Activated CD8-positive, alpha-beta T cell treated with anti-CD3 and anti-CD28 coated beads for 36 hours (primary cell): ENCODE measurements at regions not wholly inside any gene's neighbourhood (a gene's known extent, or its start where the extent isn't known, plus 50 kb on each side); places are given as distances from the start of the nearest gene placed in this dataset.

Source experiments
- ATAC-seq: fragments of 200-7000 bp; cut with Tn5 transposase; one replicate; pipeline ENCODE4 v1.10.0; 2021; ENCODE audit warnings: mild to moderate bottlenecking, moderate library complexity
- CTCF ChIA-PET: fragments of 350-600 bp; sonication (Branson Sonifier 250); formaldehyde crosslinking; loops from one replicate; lab custom pipeline; 2021; ENCODE audit warnings: antibody characterized with exemption; lab: Charles Lee
- POLR2A ChIA-PET: fragments of 350-600 bp; sonication (Branson Sonifier 250); formaldehyde crosslinking; loops from one replicate; lab custom pipeline; 2021; ENCODE audit warnings: antibody characterized with exemption; lab: Charles Lee
- DNase-seq: peaks from one replicate; pipeline ENCODE4 v3.0.0-alpha.2; 2020
- H3K27ac Mint-ChIP-seq: one replicate; pipeline ENCODE4 v1.8.0; 2021; ENCODE audit warnings: mild to moderate bottlenecking, mixed read lengths
- H3K27me3 Mint-ChIP-seq: one replicate; pipeline ENCODE4 v1.8.0; 2021; ENCODE audit warnings: mixed read lengths
- H3K36me3 Mint-ChIP-seq: one replicate; pipeline ENCODE4 v1.8.0; 2021; ENCODE audit warnings: low read depth, mixed read lengths
- H3K4me1 Mint-ChIP-seq: one replicate; pipeline ENCODE4 v1.8.0; 2021; ENCODE audit warnings: low read depth, mixed read lengths
- H3K4me3 Mint-ChIP-seq: one replicate; pipeline ENCODE4 v1.8.0; 2021; ENCODE audit warnings: mild to moderate bottlenecking, moderate library complexity, mixed read lengths
- H3K9me3 Mint-ChIP-seq: one replicate; pipeline ENCODE4 v1.8.0; 2021; ENCODE audit warnings: mixed read lengths
- CTCF ChIP-seq: fragments of 200-600 bp; IDR thresholded peaks from one replicate; pipeline ENCODE4 v1.8.0; 2022; ENCODE audit warnings: antibody characterized with exemption, mild to moderate bottlenecking
- intact Hi-C: fragments of 100-400 bp; cut with micrococcal nuclease; formaldehyde crosslinking; loops from one replicate; pipeline ENCODE4 v1.10.0; 2022

DNA sequence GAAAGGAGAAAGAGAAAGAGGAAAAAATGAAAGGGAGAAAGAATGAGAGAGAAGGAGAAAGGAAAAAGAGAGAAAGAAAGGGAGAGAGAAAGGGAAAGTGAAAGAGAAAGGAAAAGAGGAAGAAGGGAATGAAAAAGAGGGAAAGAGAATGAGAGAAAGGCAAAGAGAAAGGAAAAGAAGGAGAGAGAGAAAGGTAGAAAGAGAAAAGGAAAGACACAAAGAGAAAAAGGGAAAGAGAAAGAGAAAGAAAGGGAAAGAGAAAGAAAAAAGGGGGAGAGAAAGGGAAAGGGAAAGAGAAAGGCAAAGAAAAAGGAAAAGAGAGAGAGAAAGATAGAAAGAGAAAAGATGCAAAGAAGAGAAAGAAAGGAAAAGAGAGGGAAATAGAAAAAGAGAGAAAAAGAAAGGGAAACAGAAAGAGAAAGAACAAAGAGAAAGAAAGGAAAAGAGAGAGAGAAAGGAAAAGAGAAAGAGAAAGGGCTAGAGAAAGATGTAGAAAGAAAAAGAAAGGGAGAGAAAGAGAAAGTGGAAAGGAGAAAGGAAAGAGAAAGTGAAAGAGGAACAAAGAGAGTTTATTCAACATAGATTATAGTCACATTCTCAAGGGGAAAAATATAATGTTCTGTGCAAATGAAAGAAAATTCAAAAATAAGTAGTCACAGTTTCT is 165.2 kb downstream of the TMEM38B start:
- H3K4me3 Mint-ChIP-seq: peak overlapping the region; percentile 20
- TF ChIP-seq CTCF: peak; percentile 81
- CTCF ChIA-PET: interaction anchor here (1.4 to 5.6 kb wide), 3 partner anchors 18 to 22 kb away, joined by 5 to 34 read pairs (median 6); no protein-coding TSS in a partner anchor
- H3K9me3 Mint-ChIP-seq: peaks cover 5% of the 10 kb centered on the region
- DNase-seq (no peak), ATAC-seq (no peak)
- peaks cover 2% of the 10 kb centered on the region for H3K36me3 Mint-ChIP-seq
- H3K27me3 Mint-ChIP-seq: no peaks in the 10 kb centered on the region
- intact Hi-C loops: no loop called here
- POLR2A ChIA-PET: no interaction called here
- peaks cover 22% of the 10 kb centered on the region for H3K4me1 Mint-ChIP-seq
- H3K27ac Mint-ChIP-seq: peak overlapping the region; percentile 70

GRCh38 chr9:105860516-105860915 is 166.2 kb downstream of the TMEM38B start:
- Mint-ChIP-seq H3K27ac (no peak overlapping the region), H3K9me3 (peaks cover 5% of the 10 kb centered on the region), H3K27me3 (no peaks in the 10 kb centered on the region), H3K36me3 (peaks cover 2% of the 10 kb centered on the region), H3K4me1 (peaks cover 22% of the 10 kb centered on the region), H3K4me3 (no peak overlapping the region)
- ChIA-PET CTCF (interaction anchor here (1.4 to 1.6 kb wide), 2 partner anchors 18 to 21 kb away, joined by 5 to 6 read pairs; no protein-coding TSS in a partner anchor), POLR2A (interaction anchor here (0.8 kb wide), 1 partner anchor 32 kb away, joined by 3 read pairs; no protein-coding TSS in a partner anchor)
- intact Hi-C loops: no loop called here
- DNase-seq (no peak), ATAC-seq (peak; percentile 41)
- TF ChIP-seq CTCF: no peak

DNA sequence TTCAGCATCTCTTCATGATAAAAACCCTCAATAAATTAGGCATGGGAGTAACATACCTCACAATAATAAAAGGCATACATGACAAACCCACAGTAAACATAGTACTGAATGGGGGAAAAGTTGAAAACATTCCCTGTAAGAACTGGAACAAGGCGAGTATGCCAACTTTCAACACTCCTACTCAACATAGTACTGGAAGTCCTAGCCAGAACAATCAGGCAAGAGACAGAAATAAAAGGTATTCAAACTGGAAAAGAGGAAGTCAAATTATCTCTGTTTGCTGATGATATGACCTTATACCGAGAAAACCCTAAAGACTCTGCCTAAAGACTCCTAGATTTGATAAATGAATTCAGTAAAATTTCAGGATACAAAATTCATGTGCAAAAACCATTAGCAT is 167.6 kb downstream of the TMEM38B start:
- Mint-ChIP-seq H3K4me3 (no peak overlapping the region), H3K9me3 (peaks cover 5% of the 10 kb centered on the region), H3K4me1 (peaks cover 22% of the 10 kb centered on the region), H3K27me3 (no peaks in the 10 kb centered on the region), H3K27ac (no peak overlapping the region), H3K36me3 (peaks cover 2% of the 10 kb centered on the region)
- POLR2A ChIA-PET: no interaction called here
- ATAC-seq (no peak), DNase-seq (no peak)
- no peak for TF ChIP-seq CTCF
- intact Hi-C loops: no loop called here
- CTCF ChIA-PET: no interaction called here

GRCh38 chr9:105864248-105864898 is 170.0 kb downstream of the TMEM38B start:
- Mint-ChIP-seq H3K4me3 (no peak overlapping the region), H3K9me3 (peaks cover 1% of the 10 kb centered on the region), H3K27ac (no peak overlapping the region), H3K27me3 (no peaks in the 10 kb centered on the region), H3K36me3 (peaks cover 2% of the 10 kb centered on the region), H3K4me1 (peaks cover 6% of the 10 kb centered on the region)
- no peak for TF ChIP-seq CTCF
- ATAC-seq (no peak), DNase-seq (no peak)
- CTCF ChIA-PET: interaction anchor here (1.1 to 1.5 kb wide), 2 partner anchors 17 to 39 kb away, joined by 3 to 7 read pairs; no protein-coding TSS in a partner anchor
- POLR2A ChIA-PET: no interaction called here
- intact Hi-C loops: no loop called here

DNA sequence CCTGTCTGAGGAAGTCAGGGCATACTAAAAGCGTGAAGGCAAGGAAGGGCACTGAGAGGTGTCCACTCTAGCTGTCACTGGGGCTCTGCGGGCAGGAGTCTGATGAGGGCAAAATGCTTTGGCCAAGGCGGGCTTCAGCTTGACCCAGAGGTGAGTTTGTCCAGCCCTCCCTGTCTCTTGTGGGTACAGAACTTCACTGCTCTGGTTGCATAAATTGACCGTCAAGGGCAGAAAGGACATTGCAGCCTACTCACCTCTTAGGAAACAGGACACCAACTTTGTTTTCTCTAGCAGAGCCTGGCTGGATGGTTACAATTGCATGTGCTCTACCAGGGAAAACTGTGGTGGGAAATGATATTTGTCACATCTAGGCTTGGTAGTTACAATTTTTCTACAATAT is 170.9 kb downstream of the TMEM38B start:
- Mint-ChIP-seq H3K9me3 (peaks cover 1% of the 10 kb centered on the region), H3K36me3 (no peaks in the 10 kb centered on the region), H3K4me1 (no peaks in the 10 kb centered on the region), H3K4me3 (no peak overlapping the region), H3K27ac (no peak overlapping the region), H3K27me3 (no peaks in the 10 kb centered on the region)
- ChIA-PET POLR2A (no interaction called here), CTCF (interaction anchor here (1.0 to 2.2 kb wide), 3 partner anchors 10 to 38 kb away, joined by 3 to 7 read pairs (median 3); no protein-coding TSS in a partner anchor)
- intact Hi-C loops: no loop called here
- DNase-seq: no peak
- no peak for TF ChIP-seq CTCF
- no peak for ATAC-seq
